Body of pancreas (tissue), 4 donors: ENCODE measurements at regions not wholly inside any gene's neighbourhood (a gene's known extent, or its start where the extent isn't known, plus 50 kb on each side); places are given as distances from the start of the nearest gene placed in this dataset.

ENCODE experiments used
- CTCF ChIP-seq, 7 experiments: fragments of 450-650 bp in 4 of 7; fragments of 200-600 bp in 3 of 7; sonication (generic) in 3 of 7; IDR thresholded peaks; one replicate each; pipeline ENCODE4 v1.5.1; 2016 to 2019; ENCODE audit warnings: antibody characterized with exemption in 7 of 7
- POLR2A ChIP-seq, 3 donors: fragments of 450-650 bp; IDR thresholded peaks; one replicate each; pipeline ENCODE4 v1.6.1; 2016; ENCODE audit warnings: antibody characterized with exemption in 3 of 3, mild to moderate bottlenecking in 2 of 3

- TF ChIP-seq CTCF (IDR thresholded peaks at IDR 0.05) (no peak), POLR2A (IDR thresholded peaks at IDR 0.05) (no peak)
Measured at GRCh38 chr2:31728406-31729064, 147.8 kb upstream of the SRD5A2 start.
